ENCODE measurements at regions not wholly inside any gene's neighbourhood (a gene's known extent, or its start where the extent isn't known, plus 50 kb on each side); places are given as distances from the start of the nearest gene placed in this dataset.
"Not testable (repeated sequence)": the region's sequence is repeated elsewhere in the genome, so short reads cannot be mapped to it uniquely, and the experiment has no call there.

GRCh38 chr10:64535131-64535867 lies 1014.1 kb downstream of the REEP3 start:
- no peak for DNase-seq

- no peak for DNase-seq
Measured at GRCh38 chr10:64537112-64537511, 1015.9 kb downstream of the REEP3 start.

GRCh38 chr10:64537928-64538327 lies 1016.7 kb downstream of the REEP3 start:
- no peak for DNase-seq

- no peak for DNase-seq
Measured at GRCh38 chr10:64546073-64546472, 1024.9 kb downstream of the REEP3 start.

- DNase-seq: no peak
Measured at GRCh38 chr10:64547168-64547567, 1026.0 kb downstream of the REEP3 start.

GRCh38 chr10:64555666-64556065 lies 1034.5 kb downstream of the REEP3 start:
- no peak for DNase-seq

- DNase-seq: no peak
Measured at GRCh38 chr10:64558094-64558835, 1037.1 kb downstream of the REEP3 start.

GRCh38 chr10:64571056-64571455 lies 1049.9 kb downstream of the REEP3 start:
- DNase-seq: no peak

- DNase-seq: no peak
Measured at GRCh38 chr10:64573623-64574325, 1052.6 kb downstream of the REEP3 start.

- no peak for DNase-seq
Measured at GRCh38 chr10:64574371-64574770, 1053.2 kb downstream of the REEP3 start.

- no peak for DNase-seq
Measured at GRCh38 chr10:64576497-64576896, 1055.3 kb downstream of the REEP3 start.

- DNase-seq: not testable (repeated sequence)
Measured at GRCh38 chr10:64578757-64579156, 1057.6 kb downstream of the REEP3 start.

GRCh38 chr10:64586934-64587503 lies 1065.8 kb downstream of the REEP3 start:
- DNase-seq: no peak

GRCh38 chr10:64594072-64594471 lies 1072.9 kb downstream of the REEP3 start:
- no peak for DNase-seq

- no peak for DNase-seq
Measured at GRCh38 chr10:64598600-64598999, 1077.4 kb downstream of the REEP3 start.

- no peak for DNase-seq
Measured at GRCh38 chr10:64601298-64601697, 1080.1 kb downstream of the REEP3 start.

GRCh38 chr10:64617085-64617484 lies 1095.9 kb downstream of the REEP3 start:
- DNase-seq: no peak

GRCh38 chr10:64619102-64619501 lies 1097.9 kb downstream of the REEP3 start:
- no peak for DNase-seq

GRCh38 chr10:64626924-64627323 lies 1105.7 kb downstream of the REEP3 start:
- no peak for DNase-seq

- no peak for DNase-seq
Measured at GRCh38 chr10:64630534-64630933, 1109.3 kb downstream of the REEP3 start.

GRCh38 chr10:64635906-64636305 lies 1114.7 kb downstream of the REEP3 start:
- no peak for DNase-seq

- DNase-seq: no peak
Measured at GRCh38 chr10:64636461-64636860, 1115.3 kb downstream of the REEP3 start.

- DNase-seq: no peak
Measured at GRCh38 chr10:64637939-64638338, 1116.7 kb downstream of the REEP3 start.

All from stimulated activated CD4-positive, alpha-beta T cell treated with anti-CD3 and anti-CD28 coated beads, Interleukin-15, amount 100 ng/mL, for 24 hours (primary cell).